ENCODE measurements at regions not wholly inside any gene's neighbourhood (a gene's known extent, or its start where the extent isn't known, plus 50 kb on each side); places are given as distances from the start of the nearest gene placed in this dataset.
A peak's percentile ranks its signal among the peaks of the same experiment; 100 is the strongest.

DNA sequence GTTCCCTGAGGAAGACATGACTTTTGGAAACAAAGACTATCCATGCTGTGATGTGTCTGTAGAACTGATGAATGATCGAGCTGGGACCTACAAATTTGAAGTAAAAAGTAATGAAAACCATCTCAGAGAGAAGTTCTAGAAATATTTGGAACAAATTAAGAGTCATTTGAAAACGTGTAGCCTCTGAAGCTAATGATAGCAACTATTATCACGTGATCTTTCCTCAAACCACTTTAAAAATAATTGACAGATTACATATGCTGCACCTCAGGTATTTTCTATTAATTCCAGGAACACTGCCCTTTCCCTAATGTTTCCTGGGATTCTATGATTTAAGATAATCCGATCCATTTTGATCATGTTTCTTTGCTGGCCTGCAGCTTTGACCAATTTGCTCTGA, 990.3 kb downstream of the CDH8 start:
- no peak overlapping the region for H3K4me2 ChIP-seq (ENCODE audit: low read length)

DNA sequence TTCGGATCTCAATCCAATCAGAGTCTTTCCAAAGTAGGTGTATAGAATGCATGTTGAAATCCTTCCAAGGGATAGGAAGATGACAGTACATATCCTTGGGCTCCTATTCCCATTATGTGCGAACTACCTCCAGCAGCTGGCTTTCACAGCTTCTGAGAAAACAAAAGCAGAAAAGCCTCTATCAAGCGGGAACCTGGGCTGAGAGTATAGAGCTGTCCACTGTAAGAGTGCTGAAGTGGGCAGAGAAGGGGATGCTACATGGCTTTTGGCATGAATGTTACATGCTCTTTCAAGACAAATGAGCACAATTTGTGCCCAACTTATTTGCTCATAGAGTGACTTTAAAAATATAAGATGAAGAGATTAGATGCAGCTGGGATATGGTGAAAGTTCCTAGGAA, 993.5 kb downstream of the CDH8 start:
- TF ChIP-seq, protein P1, sequence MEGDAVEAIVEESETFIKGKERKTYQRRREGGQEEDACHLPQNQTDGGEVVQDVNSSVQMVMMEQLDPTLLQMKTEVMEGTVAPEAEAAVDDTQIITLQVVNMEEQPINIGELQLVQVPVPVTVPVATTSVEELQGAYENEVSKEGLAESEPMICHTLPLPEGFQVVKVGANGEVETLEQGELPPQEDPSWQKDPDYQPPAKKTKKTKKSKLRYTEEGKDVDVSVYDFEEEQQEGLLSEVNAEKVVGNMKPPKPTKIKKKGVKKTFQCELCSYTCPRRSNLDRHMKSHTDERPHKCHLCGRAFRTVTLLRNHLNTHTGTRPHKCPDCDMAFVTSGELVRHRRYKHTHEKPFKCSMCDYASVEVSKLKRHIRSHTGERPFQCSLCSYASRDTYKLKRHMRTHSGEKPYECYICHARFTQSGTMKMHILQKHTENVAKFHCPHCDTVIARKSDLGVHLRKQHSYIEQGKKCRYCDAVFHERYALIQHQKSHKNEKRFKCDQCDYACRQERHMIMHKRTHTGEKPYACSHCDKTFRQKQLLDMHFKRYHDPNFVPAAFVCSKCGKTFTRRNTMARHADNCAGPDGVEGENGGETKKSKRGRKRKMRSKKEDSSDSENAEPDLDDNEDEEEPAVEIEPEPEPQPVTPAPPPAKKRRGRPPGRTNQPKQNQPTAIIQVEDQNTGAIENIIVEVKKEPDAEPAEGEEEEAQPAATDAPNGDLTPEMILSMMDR (IDR thresholded peaks at IDR 0.05; ENCODE audit: poor library complexity, severe bottlenecking), result no peak
- no peak for TF ChIP-seq POLR2AphosphoS5 (IDR thresholded peaks at IDR 0.05)
- TF ChIP-seq, protein P2, sequence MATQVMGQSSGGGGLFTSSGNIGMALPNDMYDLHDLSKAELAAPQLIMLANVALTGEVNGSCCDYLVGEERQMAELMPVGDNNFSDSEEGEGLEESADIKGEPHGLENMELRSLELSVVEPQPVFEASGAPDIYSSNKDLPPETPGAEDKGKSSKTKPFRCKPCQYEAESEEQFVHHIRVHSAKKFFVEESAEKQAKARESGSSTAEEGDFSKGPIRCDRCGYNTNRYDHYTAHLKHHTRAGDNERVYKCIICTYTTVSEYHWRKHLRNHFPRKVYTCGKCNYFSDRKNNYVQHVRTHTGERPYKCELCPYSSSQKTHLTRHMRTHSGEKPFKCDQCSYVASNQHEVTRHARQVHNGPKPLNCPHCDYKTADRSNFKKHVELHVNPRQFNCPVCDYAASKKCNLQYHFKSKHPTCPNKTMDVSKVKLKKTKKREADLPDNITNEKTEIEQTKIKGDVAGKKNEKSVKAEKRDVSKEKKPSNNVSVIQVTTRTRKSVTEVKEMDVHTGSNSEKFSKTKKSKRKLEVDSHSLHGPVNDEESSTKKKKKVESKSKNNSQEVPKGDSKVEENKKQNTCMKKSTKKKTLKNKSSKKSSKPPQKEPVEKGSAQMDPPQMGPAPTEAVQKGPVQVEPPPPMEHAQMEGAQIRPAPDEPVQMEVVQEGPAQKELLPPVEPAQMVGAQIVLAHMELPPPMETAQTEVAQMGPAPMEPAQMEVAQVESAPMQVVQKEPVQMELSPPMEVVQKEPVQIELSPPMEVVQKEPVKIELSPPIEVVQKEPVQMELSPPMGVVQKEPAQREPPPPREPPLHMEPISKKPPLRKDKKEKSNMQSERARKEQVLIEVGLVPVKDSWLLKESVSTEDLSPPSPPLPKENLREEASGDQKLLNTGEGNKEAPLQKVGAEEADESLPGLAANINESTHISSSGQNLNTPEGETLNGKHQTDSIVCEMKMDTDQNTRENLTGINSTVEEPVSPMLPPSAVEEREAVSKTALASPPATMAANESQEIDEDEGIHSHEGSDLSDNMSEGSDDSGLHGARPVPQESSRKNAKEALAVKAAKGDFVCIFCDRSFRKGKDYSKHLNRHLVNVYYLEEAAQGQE (IDR thresholded peaks at IDR 0.05; ENCODE audit: borderline replicate concordance), result peak; percentile 44
- no peak for TF ChIP-seq SMC3 (conservative IDR thresholded peaks at IDR 0.05; ENCODE audit: poor library complexity)
- no peak for TF ChIP-seq MXI1 (conservative IDR thresholded peaks at IDR 0.05; ENCODE audit: poor library complexity, severe bottlenecking)
- no peak for TF ChIP-seq RAD21 (conservative IDR thresholded peaks at IDR 0.05)
- no peak for TF ChIP-seq EZH2 (IDR thresholded peaks at IDR 0.05; ENCODE audit: borderline replicate concordance, insufficient read depth, low read length, poor library complexity, severe bottlenecking)
- H3F3A ChIP-seq (ENCODE audit: insufficient read depth, low read length, poor library complexity, severe bottlenecking), result no peaks in the 10 kb centered on the region
- no peak overlapping the region for H3K4me3 ChIP-seq (ENCODE audit: low read length)

More for the DNA sequence above, 990.3 kb downstream of the CDH8 start:
- no peaks in the 10 kb centered on the region for H3K9me3 ChIP-seq (ENCODE audit: low read length)
- no peaks in the 10 kb centered on the region for H3K9me2 ChIP-seq (ENCODE audit: insufficient read depth, low read length)
- no peak overlapping the region for H3K9ac ChIP-seq (ENCODE audit: low read length)
- H3K79me2 ChIP-seq (replicated peaks; ENCODE audit: insufficient read depth, low read length), result no peaks in the 10 kb centered on the region
- H3K27ac ChIP-seq (ENCODE audit: low read length), result no peak overlapping the region
- peaks cover 6% of the 10 kb centered on the region for H3K27me3 ChIP-seq (ENCODE audit: insufficient read depth, low read depth, low read length)
- no peaks in the 10 kb centered on the region for H3K36me3 ChIP-seq (ENCODE audit: insufficient read depth, low read length)
- no peaks in the 10 kb centered on the region for H3F3A ChIP-seq (ENCODE audit: insufficient read depth, low read length, poor library complexity, severe bottlenecking)
- TF ChIP-seq SMC3 (conservative IDR thresholded peaks at IDR 0.05; ENCODE audit: poor library complexity), result no peak
- no peak for TF ChIP-seq EZH2 (IDR thresholded peaks at IDR 0.05; ENCODE audit: borderline replicate concordance, insufficient read depth, low read length, poor library complexity, severe bottlenecking)
- TF ChIP-seq TAF1 (IDR thresholded peaks at IDR 0.05; ENCODE audit: low read depth), result no peak
- no peak overlapping the region for H3K4me3 ChIP-seq (ENCODE audit: low read length)
- H4K20me1 ChIP-seq (ENCODE audit: insufficient read depth), result no peaks in the 10 kb centered on the region
- H2AFZ ChIP-seq (ENCODE audit: low read depth, low read length), result no peak overlapping the region

DNA sequence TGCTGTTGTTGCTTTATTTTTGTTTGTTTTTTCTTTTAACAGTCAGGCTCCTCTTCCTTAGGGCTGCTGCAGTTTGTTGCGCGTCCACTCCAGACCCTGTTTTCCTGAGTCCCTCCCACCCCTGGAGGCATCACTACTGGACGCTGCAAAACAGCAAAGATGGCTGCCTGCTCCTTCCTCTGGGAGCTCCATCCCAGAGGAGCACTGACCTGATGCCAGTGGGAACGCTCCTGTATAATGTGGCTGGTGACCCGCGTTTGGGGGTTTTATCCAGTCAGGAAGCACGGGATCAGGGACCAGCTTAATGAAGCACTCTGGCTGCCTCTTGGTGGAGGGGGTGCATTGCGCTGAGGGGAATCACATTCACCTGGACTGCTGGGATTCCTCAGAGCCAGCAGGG, 1005.6 kb downstream of the CDH8 start:
- no peak for TF ChIP-seq MXI1 (conservative IDR thresholded peaks at IDR 0.05; ENCODE audit: poor library complexity, severe bottlenecking)
- TF ChIP-seq RAD21 (conservative IDR thresholded peaks at IDR 0.05), result no peak
- no peak for TF ChIP-seq EZH2 (IDR thresholded peaks at IDR 0.05; ENCODE audit: borderline replicate concordance, insufficient read depth, low read length, poor library complexity, severe bottlenecking)
- no peak for TF ChIP-seq TAF1 (IDR thresholded peaks at IDR 0.05; ENCODE audit: low read depth)
- TF ChIP-seq, protein P1 (IDR thresholded peaks at IDR 0.05; ENCODE audit: poor library complexity, severe bottlenecking), result no peak
- no peak for TF ChIP-seq POLR2AphosphoS5 (IDR thresholded peaks at IDR 0.05)
- TF ChIP-seq EP300 (conservative IDR thresholded peaks at IDR 0.05; ENCODE audit: poor library complexity, severe bottlenecking), result no peak
- no peak for TF ChIP-seq SMC3 (conservative IDR thresholded peaks at IDR 0.05; ENCODE audit: poor library complexity)
- TF ChIP-seq, protein P2 (IDR thresholded peaks at IDR 0.05; ENCODE audit: borderline replicate concordance), result no peak
- Histone ChIP-seq H3K9me2 (ENCODE audit: insufficient read depth, low read length) (no peaks in the 10 kb centered on the region), H3K79me2 (replicated peaks; ENCODE audit: insufficient read depth, low read length) (no peaks in the 10 kb centered on the region), H3K9ac (ENCODE audit: low read length) (no peak overlapping the region), H2AFZ (ENCODE audit: low read depth, low read length) (no peak overlapping the region), H3K27ac (ENCODE audit: low read length) (no peak overlapping the region), H3K27me3 (ENCODE audit: insufficient read depth, low read depth, low read length) (no peaks in the 10 kb centered on the region), H3K4me2 (ENCODE audit: low read length) (no peak overlapping the region), H3F3A (ENCODE audit: insufficient read depth, low read length, poor library complexity, severe bottlenecking) (no peaks in the 10 kb centered on the region), H3K36me3 (ENCODE audit: insufficient read depth, low read length) (no peaks in the 10 kb centered on the region), H4K20me1 (ENCODE audit: insufficient read depth) (no peaks in the 10 kb centered on the region), H3K9me3 (ENCODE audit: low read length) (no peaks in the 10 kb centered on the region), H3K4me3 (ENCODE audit: low read length) (no peak overlapping the region)

More for the DNA sequence above, 993.5 kb downstream of the CDH8 start:
- no peaks in the 10 kb centered on the region for H3K9me2 ChIP-seq (ENCODE audit: insufficient read depth, low read length)
- no peaks in the 10 kb centered on the region for H3K36me3 ChIP-seq (ENCODE audit: insufficient read depth, low read length)
- H4K20me1 ChIP-seq (ENCODE audit: insufficient read depth), result no peaks in the 10 kb centered on the region
- H3K27me3 ChIP-seq (ENCODE audit: insufficient read depth, low read depth, low read length), result peaks cover 6% of the 10 kb centered on the region
- no peak overlapping the region for H2AFZ ChIP-seq (ENCODE audit: low read depth, low read length)
- no peaks in the 10 kb centered on the region for H3K9me3 ChIP-seq (ENCODE audit: low read length)
- H3K9ac ChIP-seq (ENCODE audit: low read length), result no peak overlapping the region
- no peak overlapping the region for H3K4me2 ChIP-seq (ENCODE audit: low read length)
- H3K27ac ChIP-seq (ENCODE audit: low read length), result no peak overlapping the region
- no peaks in the 10 kb centered on the region for H3K79me2 ChIP-seq (replicated peaks; ENCODE audit: insufficient read depth, low read length)

Data from neural cell (in vitro differentiated cells).